ENCODE measurements at regions not wholly inside any gene's neighbourhood (a gene's known extent, or its start where the extent isn't known, plus 50 kb on each side); places are given as distances from the start of the nearest gene placed in this dataset.
A peak's percentile ranks its signal among the peaks of the same experiment; 100 is the strongest.

GRCh38 chr13:97569841-97570240 lies 135.9 kb downstream of the RAP2A start:
- H3K9ac ChIP-seq (ENCODE audit: low read length in 3 of 3), result no peak overlapping the region
- no peaks in the 10 kb centered on the region for H3K36me3 ChIP-seq (ENCODE audit: control insufficient read depth in 2 of 3, insufficient read depth in 3 of 3, low read length in 3 of 3)
- FAIRE-seq, result no peak
- no peak overlapping the region for H3K4me3 ChIP-seq (ENCODE audit: low read length in 3 of 3)
- H3K9me3 ChIP-seq (ENCODE audit: control insufficient read depth in 2 of 3, insufficient read depth in 1 of 3, low read length in 3 of 3), result no peaks in the 10 kb centered on the region
- H3K27me3 ChIP-seq (ENCODE audit: control insufficient read depth, insufficient read depth, low read length), result no peaks in the 10 kb centered on the region
- H3K4me1 ChIP-seq (ENCODE audit: control insufficient read depth in 2 of 3, insufficient read depth in 2 of 3, low read depth in 1 of 3, low read length in 3 of 3), result peaks cover 0 to 3% (median 3%) of the 10 kb centered on the region in 3 donors
- DNase-seq, result peak in 2 of 5 donors; percentile 23 to 49
- no peak for TF ChIP-seq CTCF (IDR thresholded peaks at IDR 0.05; ENCODE audit: borderline replicate concordance, extremely low read depth, insufficient read depth)
- H3K27ac ChIP-seq (ENCODE audit: low read depth in 2 of 2, low read length in 2 of 2), result no peak overlapping the region
- intact Hi-C loops (cut with DNase I), result no loop called here

- H3K4me3 ChIP-seq (ENCODE audit: low read length in 3 of 3), result no peak overlapping the region
- intact Hi-C loops (cut with DNase I), result no loop called here
- H3K27me3 ChIP-seq (ENCODE audit: control insufficient read depth, insufficient read depth, low read length), result no peaks in the 10 kb centered on the region
- H3K27ac ChIP-seq (ENCODE audit: low read depth in 2 of 2, low read length in 2 of 2), result no peak overlapping the region
- peaks cover 0 to 3% (median 3%) of the 10 kb centered on the region in 3 donors for H3K4me1 ChIP-seq (ENCODE audit: control insufficient read depth in 2 of 3, insufficient read depth in 2 of 3, low read depth in 1 of 3, low read length in 3 of 3)
- no peaks in the 10 kb centered on the region for H3K9me3 ChIP-seq (ENCODE audit: control insufficient read depth in 2 of 3, insufficient read depth in 1 of 3, low read length in 3 of 3)
- TF ChIP-seq CTCF (IDR thresholded peaks at IDR 0.05; ENCODE audit: borderline replicate concordance, extremely low read depth, insufficient read depth), result no peak
- no peak overlapping the region for H3K9ac ChIP-seq (ENCODE audit: low read length in 3 of 3)
- FAIRE-seq (no peak), DNase-seq (no peak)
- no peaks in the 10 kb centered on the region for H3K36me3 ChIP-seq (ENCODE audit: control insufficient read depth in 2 of 3, insufficient read depth in 3 of 3, low read length in 3 of 3)
These were observed 136.5 kb downstream of the RAP2A start for GRCh38 chr13:97570442-97570841.

GRCh38 chr13:97573011-97573410 lies 139.0 kb downstream of the RAP2A start:
- Histone ChIP-seq H3K27me3 (ENCODE audit: control insufficient read depth, insufficient read depth, low read length) (no peaks in the 10 kb centered on the region), H3K9me3 (ENCODE audit: control insufficient read depth in 2 of 3, insufficient read depth in 1 of 3, low read length in 3 of 3) (no peaks in the 10 kb centered on the region), H3K4me1 (ENCODE audit: control insufficient read depth in 2 of 3, insufficient read depth in 2 of 3, low read depth in 1 of 3, low read length in 3 of 3) (peaks cover 0 to 3% (median 3%) of the 10 kb centered on the region in 3 donors), H3K9ac (ENCODE audit: low read length in 3 of 3) (no peak overlapping the region), H3K4me3 (ENCODE audit: low read length in 3 of 3) (no peak overlapping the region), H3K36me3 (ENCODE audit: control insufficient read depth in 2 of 3, insufficient read depth in 3 of 3, low read length in 3 of 3) (no peaks in the 10 kb centered on the region), H3K27ac (ENCODE audit: low read depth in 2 of 2, low read length in 2 of 2) (no peak overlapping the region)
- DNase-seq (no peak), FAIRE-seq (no peak)
- no peak for TF ChIP-seq CTCF (IDR thresholded peaks at IDR 0.05; ENCODE audit: borderline replicate concordance, extremely low read depth, insufficient read depth)
- intact Hi-C loops (cut with DNase I), result no loop called here

- peak in 1 of 5 donors; percentile 44 for DNase-seq
- Histone ChIP-seq H3K4me1 (ENCODE audit: control insufficient read depth in 2 of 3, insufficient read depth in 2 of 3, low read depth in 1 of 3, low read length in 3 of 3) (peaks cover 0 to 3% (median 0%) of the 10 kb centered on the region in 3 donors), H3K4me3 (ENCODE audit: low read length in 3 of 3) (no peak overlapping the region), H3K9me3 (ENCODE audit: control insufficient read depth in 2 of 3, insufficient read depth in 1 of 3, low read length in 3 of 3) (no peaks in the 10 kb centered on the region), H3K27me3 (ENCODE audit: control insufficient read depth, insufficient read depth, low read length) (no peaks in the 10 kb centered on the region), H3K36me3 (ENCODE audit: control insufficient read depth in 2 of 3, insufficient read depth in 3 of 3, low read length in 3 of 3) (no peaks in the 10 kb centered on the region), H3K27ac (ENCODE audit: low read depth in 2 of 2, low read length in 2 of 2) (no peak overlapping the region), H3K9ac (ENCODE audit: low read length in 3 of 3) (no peak overlapping the region)
- peak; percentile 39 for TF ChIP-seq CTCF (IDR thresholded peaks at IDR 0.05; ENCODE audit: borderline replicate concordance, extremely low read depth, insufficient read depth)
- no peak for FAIRE-seq
- intact Hi-C loops (cut with DNase I), result no loop called here
These were observed 141.0 kb downstream of the RAP2A start for GRCh38 chr13:97574926-97575325.

Measured in kidney (tissue), 13 donors.